GM23338 (cell line): ENCODE measurements at regions not wholly inside any gene's neighbourhood (a gene's known extent, or its start where the extent isn't known, plus 50 kb on each side); places are given as distances from the start of the nearest gene placed in this dataset.

Experiments
- CREB1 ChIP-seq: fragments of 250-450 bp; sonication (Bioruptor Pico); IDR thresholded peaks from 2 replicates; pipeline ENCODE4 v1.5.0; 2020; ENCODE audit warnings: low read depth, mild to moderate bottlenecking, moderate library complexity
- EZH2 ChIP-seq: fragments of 200-600 bp; sonication (generic); IDR thresholded peaks from one replicate; pipeline ENCODE4 v1.8.0; 2017; ENCODE audit warnings: antibody characterized with exemption, mild to moderate bottlenecking, low read depth; ENCODE audit not compliant: unreplicated experiment
- EZH2phosphoT487 ChIP-seq: fragments of 200-600 bp; sonication (generic); IDR thresholded peaks from one replicate; pipeline ENCODE4 v1.8.1; 2018; ENCODE audit warnings: antibody characterized with exemption; ENCODE audit not compliant: unreplicated experiment
- JUNB ChIP-seq: IDR thresholded peaks from one replicate; pipeline ENCODE4 v1.6.1; 2016; ENCODE audit warnings: antibody characterized with exemption; ENCODE audit not compliant: unreplicated experiment
- POLR2AphosphoS5 ChIP-seq: IDR thresholded peaks from 2 replicates; pipeline ENCODE4 v1.6.1; 2016; ENCODE audit warnings: antibody characterized with exemption, low read depth
- STAT1 ChIP-seq: IDR thresholded peaks from one replicate; pipeline ENCODE4 v1.6.1; 2016; ENCODE audit warnings: antibody characterized with exemption; ENCODE audit not compliant: unreplicated experiment
- ZNF114 ChIP-seq: fragments of 250-450 bp; sonication (Bioruptor Pico); IDR thresholded peaks from 2 replicates; pipeline ENCODE4 v1.5.0; 2020; ENCODE audit warnings: mild to moderate bottlenecking, moderate library complexity
- ZNF331 ChIP-seq: fragments of 250-450 bp; sonication (Bioruptor Pico); IDR thresholded peaks from 2 replicates; pipeline ENCODE4 v1.5.0; 2020; ENCODE audit warnings: low read depth, mild to moderate bottlenecking, moderate library complexity
- TF ChIP-seq, protein P1 (sequence below), 2 experiments: fragments of 200-600 bp in 1 of 2; sonication (generic) in 1 of 2; conservative IDR thresholded peaks; 2 replicates each; pipeline versions ENCODE4 v1.5.1 to v1.6.1; 2016 to 2017; ENCODE audit warnings: antibody characterized with exemption in 2 of 2, low read depth in 2 of 2, mild to moderate bottlenecking in 2 of 2, moderate library complexity in 1 of 2
- TF ChIP-seq, protein P2 (sequence below): IDR thresholded peaks from 2 replicates; pipeline ENCODE4 v1.6.1; 2016; ENCODE audit warnings: antibody characterized with exemption
- TF ChIP-seq, protein P3 (sequence below): IDR thresholded peaks from one replicate; pipeline ENCODE4 v1.6.1; 2018; ENCODE audit warnings: antibody characterized with exemption; ENCODE audit not compliant: unreplicated experiment
- TF ChIP-seq, protein P4 (sequence below): fragments of 250-450 bp; sonication (Bioruptor Pico); IDR thresholded peaks from 2 replicates; pipeline ENCODE4 v1.5.0; 2020; ENCODE audit warnings: mild to moderate bottlenecking, moderate library complexity

DNA sequence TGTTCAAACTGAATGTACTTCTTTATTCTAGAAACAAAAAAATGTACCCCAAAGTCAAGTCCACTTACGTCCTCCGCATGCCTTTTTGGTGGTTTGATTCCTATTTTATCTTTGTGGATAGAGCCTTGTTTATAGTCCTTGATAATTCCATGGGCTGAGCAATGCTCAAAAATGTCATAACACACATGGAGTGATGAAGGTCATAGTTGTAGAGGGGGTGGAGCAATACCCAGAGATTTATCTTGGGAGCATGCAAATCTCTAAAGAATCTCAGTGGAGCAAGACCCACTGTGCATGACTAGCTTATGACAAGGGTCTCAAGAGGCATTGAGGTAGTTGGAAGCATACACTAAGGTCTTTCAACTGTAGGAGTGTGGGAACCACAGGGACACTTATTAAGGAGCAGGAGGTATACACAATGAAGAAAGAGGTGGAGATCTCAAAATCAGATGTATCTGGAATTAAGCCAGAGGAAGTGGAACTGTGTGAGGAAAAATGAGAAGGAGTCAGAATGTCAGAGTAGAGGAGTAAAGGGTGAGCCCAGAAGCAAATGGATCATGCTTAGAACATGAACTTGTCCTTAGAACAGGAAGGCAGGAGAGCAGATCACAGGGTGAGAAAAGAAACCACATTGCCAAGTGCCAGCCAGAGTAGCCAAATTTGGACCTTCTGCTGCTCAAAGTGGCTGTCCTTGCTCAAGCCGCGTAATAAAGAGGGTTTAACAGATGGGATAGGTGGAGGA, 68.1 kb upstream of the STK39 start:
- TF ChIP-seq, protein P1, sequence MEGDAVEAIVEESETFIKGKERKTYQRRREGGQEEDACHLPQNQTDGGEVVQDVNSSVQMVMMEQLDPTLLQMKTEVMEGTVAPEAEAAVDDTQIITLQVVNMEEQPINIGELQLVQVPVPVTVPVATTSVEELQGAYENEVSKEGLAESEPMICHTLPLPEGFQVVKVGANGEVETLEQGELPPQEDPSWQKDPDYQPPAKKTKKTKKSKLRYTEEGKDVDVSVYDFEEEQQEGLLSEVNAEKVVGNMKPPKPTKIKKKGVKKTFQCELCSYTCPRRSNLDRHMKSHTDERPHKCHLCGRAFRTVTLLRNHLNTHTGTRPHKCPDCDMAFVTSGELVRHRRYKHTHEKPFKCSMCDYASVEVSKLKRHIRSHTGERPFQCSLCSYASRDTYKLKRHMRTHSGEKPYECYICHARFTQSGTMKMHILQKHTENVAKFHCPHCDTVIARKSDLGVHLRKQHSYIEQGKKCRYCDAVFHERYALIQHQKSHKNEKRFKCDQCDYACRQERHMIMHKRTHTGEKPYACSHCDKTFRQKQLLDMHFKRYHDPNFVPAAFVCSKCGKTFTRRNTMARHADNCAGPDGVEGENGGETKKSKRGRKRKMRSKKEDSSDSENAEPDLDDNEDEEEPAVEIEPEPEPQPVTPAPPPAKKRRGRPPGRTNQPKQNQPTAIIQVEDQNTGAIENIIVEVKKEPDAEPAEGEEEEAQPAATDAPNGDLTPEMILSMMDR (conservative IDR thresholded peaks at IDR 0.05; ENCODE audit: low read depth in 2 of 2) = no peak
- TF ChIP-seq, protein P2, sequence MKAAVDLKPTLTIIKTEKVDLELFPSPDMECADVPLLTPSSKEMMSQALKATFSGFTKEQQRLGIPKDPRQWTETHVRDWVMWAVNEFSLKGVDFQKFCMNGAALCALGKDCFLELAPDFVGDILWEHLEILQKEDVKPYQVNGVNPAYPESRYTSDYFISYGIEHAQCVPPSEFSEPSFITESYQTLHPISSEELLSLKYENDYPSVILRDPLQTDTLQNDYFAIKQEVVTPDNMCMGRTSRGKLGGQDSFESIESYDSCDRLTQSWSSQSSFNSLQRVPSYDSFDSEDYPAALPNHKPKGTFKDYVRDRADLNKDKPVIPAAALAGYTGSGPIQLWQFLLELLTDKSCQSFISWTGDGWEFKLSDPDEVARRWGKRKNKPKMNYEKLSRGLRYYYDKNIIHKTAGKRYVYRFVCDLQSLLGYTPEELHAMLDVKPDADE = no peak
- no peak for TF ChIP-seq POLR2AphosphoS5
- TF ChIP-seq, protein P3, sequence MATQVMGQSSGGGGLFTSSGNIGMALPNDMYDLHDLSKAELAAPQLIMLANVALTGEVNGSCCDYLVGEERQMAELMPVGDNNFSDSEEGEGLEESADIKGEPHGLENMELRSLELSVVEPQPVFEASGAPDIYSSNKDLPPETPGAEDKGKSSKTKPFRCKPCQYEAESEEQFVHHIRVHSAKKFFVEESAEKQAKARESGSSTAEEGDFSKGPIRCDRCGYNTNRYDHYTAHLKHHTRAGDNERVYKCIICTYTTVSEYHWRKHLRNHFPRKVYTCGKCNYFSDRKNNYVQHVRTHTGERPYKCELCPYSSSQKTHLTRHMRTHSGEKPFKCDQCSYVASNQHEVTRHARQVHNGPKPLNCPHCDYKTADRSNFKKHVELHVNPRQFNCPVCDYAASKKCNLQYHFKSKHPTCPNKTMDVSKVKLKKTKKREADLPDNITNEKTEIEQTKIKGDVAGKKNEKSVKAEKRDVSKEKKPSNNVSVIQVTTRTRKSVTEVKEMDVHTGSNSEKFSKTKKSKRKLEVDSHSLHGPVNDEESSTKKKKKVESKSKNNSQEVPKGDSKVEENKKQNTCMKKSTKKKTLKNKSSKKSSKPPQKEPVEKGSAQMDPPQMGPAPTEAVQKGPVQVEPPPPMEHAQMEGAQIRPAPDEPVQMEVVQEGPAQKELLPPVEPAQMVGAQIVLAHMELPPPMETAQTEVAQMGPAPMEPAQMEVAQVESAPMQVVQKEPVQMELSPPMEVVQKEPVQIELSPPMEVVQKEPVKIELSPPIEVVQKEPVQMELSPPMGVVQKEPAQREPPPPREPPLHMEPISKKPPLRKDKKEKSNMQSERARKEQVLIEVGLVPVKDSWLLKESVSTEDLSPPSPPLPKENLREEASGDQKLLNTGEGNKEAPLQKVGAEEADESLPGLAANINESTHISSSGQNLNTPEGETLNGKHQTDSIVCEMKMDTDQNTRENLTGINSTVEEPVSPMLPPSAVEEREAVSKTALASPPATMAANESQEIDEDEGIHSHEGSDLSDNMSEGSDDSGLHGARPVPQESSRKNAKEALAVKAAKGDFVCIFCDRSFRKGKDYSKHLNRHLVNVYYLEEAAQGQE = no peak
- no peak for TF ChIP-seq JUNB
- TF ChIP-seq EZH2 = no peak
- TF ChIP-seq CREB1 = no peak
- no peak for TF ChIP-seq EZH2phosphoT487
- no peak for TF ChIP-seq ZNF331 (CRISPR knock-in tag)
- no peak for TF ChIP-seq ZNF114 (CRISPR knock-in tag)
- TF ChIP-seq, protein P4, sequence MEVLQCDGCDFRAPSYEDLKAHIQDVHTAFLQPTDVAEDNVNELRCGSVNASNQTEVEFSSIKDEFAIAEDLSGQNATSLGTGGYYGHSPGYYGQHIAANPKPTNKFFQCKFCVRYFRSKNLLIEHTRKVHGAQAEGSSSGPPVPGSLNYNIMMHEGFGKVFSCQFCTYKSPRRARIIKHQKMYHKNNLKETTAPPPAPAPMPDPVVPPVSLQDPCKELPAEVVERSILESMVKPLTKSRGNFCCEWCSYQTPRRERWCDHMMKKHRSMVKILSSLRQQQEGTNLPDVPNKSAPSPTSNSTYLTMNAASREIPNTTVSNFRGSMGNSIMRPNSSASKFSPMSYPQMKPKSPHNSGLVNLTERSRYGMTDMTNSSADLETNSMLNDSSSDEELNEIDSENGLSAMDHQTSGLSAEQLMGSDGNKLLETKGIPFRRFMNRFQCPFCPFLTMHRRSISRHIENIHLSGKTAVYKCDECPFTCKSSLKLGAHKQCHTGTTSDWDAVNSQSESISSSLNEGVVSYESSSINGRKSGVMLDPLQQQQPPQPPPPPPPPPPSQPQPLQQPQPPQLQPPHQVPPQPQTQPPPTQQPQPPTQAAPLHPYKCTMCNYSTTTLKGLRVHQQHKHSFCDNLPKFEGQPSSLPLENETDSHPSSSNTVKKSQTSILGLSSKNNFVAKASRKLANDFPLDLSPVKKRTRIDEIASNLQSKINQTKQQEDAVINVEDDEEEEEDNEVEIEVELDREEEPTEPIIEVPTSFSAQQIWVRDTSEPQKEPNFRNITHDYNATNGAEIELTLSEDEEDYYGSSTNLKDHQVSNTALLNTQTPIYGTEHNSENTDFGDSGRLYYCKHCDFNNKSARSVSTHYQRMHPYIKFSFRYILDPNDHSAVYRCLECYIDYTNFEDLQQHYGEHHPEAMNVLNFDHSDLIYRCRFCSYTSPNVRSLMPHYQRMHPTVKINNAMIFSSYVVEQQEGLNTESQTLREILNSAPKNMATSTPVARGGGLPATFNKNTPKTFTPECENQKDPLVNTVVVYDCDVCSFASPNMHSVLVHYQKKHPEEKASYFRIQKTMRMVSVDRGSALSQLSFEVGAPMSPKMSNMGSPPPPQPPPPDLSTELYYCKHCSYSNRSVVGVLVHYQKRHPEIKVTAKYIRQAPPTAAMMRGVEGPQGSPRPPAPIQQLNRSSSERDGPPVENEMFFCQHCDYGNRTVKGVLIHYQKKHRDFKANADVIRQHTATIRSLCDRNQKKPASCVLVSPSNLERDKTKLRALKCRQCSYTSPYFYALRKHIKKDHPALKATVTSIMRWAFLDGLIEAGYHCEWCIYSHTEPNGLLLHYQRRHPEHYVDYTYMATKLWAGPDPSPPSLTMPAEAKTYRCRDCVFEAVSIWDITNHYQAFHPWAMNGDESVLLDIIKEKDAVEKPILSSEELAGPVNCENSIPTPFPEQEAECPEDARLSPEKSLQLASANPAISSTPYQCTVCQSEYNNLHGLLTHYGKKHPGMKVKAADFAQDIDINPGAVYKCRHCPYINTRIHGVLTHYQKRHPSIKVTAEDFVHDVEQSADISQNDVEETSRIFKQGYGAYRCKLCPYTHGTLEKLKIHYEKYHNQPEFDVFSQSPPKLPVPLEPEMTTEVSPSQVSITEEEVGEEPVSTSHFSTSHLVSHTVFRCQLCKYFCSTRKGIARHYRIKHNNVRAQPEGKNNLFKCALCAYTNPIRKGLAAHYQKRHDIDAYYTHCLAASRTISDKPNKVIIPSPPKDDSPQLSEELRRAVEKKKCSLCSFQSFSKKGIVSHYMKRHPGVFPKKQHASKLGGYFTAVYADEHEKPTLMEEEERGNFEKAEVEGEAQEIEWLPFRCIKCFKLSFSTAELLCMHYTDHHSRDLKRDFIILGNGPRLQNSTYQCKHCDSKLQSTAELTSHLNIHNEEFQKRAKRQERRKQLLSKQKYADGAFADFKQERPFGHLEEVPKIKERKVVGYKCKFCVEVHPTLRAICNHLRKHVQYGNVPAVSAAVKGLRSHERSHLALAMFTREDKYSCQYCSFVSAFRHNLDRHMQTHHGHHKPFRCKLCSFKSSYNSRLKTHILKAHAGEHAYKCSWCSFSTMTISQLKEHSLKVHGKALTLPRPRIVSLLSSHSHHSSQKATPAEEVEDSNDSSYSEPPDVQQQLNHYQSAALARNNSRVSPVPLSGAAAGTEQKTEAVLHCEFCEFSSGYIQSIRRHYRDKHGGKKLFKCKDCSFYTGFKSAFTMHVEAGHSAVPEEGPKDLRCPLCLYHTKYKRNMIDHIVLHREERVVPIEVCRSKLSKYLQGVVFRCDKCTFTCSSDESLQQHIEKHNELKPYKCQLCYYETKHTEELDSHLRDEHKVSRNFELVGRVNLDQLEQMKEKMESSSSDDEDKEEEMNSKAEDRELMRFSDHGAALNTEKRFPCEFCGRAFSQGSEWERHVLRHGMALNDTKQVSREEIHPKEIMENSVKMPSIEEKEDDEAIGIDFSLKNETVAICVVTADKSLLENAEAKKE (CRISPR knock-in tag) = no peak
- TF ChIP-seq STAT1 = no peak
